A673 (cell line): ENCODE measurements at regions not wholly inside any gene's neighbourhood (a gene's known extent, or its start where the extent isn't known, plus 50 kb on each side); places are given as distances from the start of the nearest gene placed in this dataset.

Experiments used
- BruUV-seq: library from RNA; stranded (reverse); fragments of 400-500 nt; replicated peaks from 2 replicates; lab custom pipeline; 2021; lab: Mats Ljungman, UMichigan
- CTCF ChIA-PET: fragments of 300-600 bp; sonication (Branson Sonifier 250); formaldehyde crosslinking; loops from one replicate; lab custom pipeline; 2022; ENCODE audit warnings: antibody characterized with exemption; lab: Charles Lee
- POLR2A ChIA-PET: fragments of 300-600 bp; sonication (Branson Sonifier 250); formaldehyde crosslinking; loops from one replicate; lab custom pipeline; 2022; ENCODE audit warnings: antibody characterized with exemption; ENCODE audit not compliant: low non-redundant PET; lab: Charles Lee
- DNase-seq: peaks from one replicate; pipeline ENCODE4 v3.0.0-alpha.2; 2015; ENCODE audit warnings: low spot score
- H3K27ac ChIP-seq: fragments of 200-600 bp; sonication (generic); 2 replicates; pipeline ENCODE4 v1.5.1; 2016; ENCODE audit warnings: mixed run types, low read depth, mild to moderate bottlenecking, mixed read lengths, antibody characterized with exemption, low read length; ENCODE audit not compliant: poor library complexity, severe bottlenecking
- H3K27me3 ChIP-seq: fragments of 200-600 bp; sonication (generic); replicated peaks from 2 replicates; pipeline ENCODE4 v1.6.1; 2017; ENCODE audit warnings: mixed run types, low read depth, mild to moderate bottlenecking, mixed read lengths, antibody characterized with exemption, low read length; ENCODE audit not compliant: insufficient read depth, poor library complexity
- H3K36me3 ChIP-seq: fragments of 200-600 bp; sonication (generic); 2 replicates; pipeline ENCODE4 v1.6.1; 2016; ENCODE audit warnings: mixed run types, mild to moderate bottlenecking, mixed read lengths, antibody characterized with exemption, low read length; ENCODE audit not compliant: insufficient read depth, poor library complexity, severe bottlenecking
- H3K4me1 ChIP-seq: fragments of 200-600 bp; sonication (generic); 2 replicates; pipeline ENCODE4 v1.6.1; 2017; ENCODE audit warnings: mixed run types, mild to moderate bottlenecking, mixed read lengths, antibody characterized with exemption, low read length; ENCODE audit not compliant: insufficient read depth, poor library complexity, severe bottlenecking
- H3K4me3 ChIP-seq: fragments of 200-600 bp; sonication (generic); 2 replicates; pipeline ENCODE4 v1.5.1; 2016; ENCODE audit warnings: low read depth, mixed run types, mild to moderate bottlenecking, mixed read lengths, low read length; ENCODE audit not compliant: poor library complexity, severe bottlenecking
- H3K9me3 ChIP-seq: fragments of 200-600 bp; sonication (generic); 2 replicates; pipeline ENCODE4 v1.6.1; 2016; ENCODE audit warnings: mixed run types, low read depth, mild to moderate bottlenecking, mixed read lengths, antibody characterized with exemption, low read length; ENCODE audit not compliant: poor library complexity, severe bottlenecking
- CTCF ChIP-seq: fragments of 300-800, 200-600 bp; sonication (generic); conservative IDR thresholded peaks from 2 replicates; pipeline ENCODE4 v1.5.1; 2017; ENCODE audit warnings: low read depth, mild to moderate bottlenecking, antibody characterized with exemption, low read length, moderate library complexity, mixed read lengths
- EZH2 ChIP-seq: fragments of 200-600 bp; sonication (generic); IDR thresholded peaks from 2 replicates; pipeline ENCODE4 v1.6.1; 2017; ENCODE audit warnings: borderline replicate concordance, low read depth, mild to moderate bottlenecking, mixed read lengths, antibody characterized with exemption, low read length; ENCODE audit not compliant: poor library complexity, severe bottlenecking
- intact Hi-C: fragments of 100-400 bp; cut with micrococcal nuclease; formaldehyde crosslinking; loops from one replicate; pipeline ENCODE4 v1.10.0; 2022; ENCODE audit not compliant: unreplicated experiment

- TF ChIP-seq EZH2 (no peak), CTCF (no peak)
- Histone ChIP-seq H3K4me3 (no peak overlapping the region), H3K4me1 (no peaks in the 10 kb centered on the region), H3K27me3 (peaks cover 42% of the 10 kb centered on the region), H3K9me3 (no peaks in the 10 kb centered on the region), H3K36me3 (no peaks in the 10 kb centered on the region), H3K27ac (no peak overlapping the region)
- BruUV-seq, result no TSS peak
- ChIA-PET CTCF (no interaction called here), POLR2A (no interaction called here)
- intact Hi-C loops, result no loop called here
- DNase-seq, result no peak
Observed at GRCh38 chr16:77556201-77556873, 121.5 kb upstream of the ADAMTS18 start.

DNA sequence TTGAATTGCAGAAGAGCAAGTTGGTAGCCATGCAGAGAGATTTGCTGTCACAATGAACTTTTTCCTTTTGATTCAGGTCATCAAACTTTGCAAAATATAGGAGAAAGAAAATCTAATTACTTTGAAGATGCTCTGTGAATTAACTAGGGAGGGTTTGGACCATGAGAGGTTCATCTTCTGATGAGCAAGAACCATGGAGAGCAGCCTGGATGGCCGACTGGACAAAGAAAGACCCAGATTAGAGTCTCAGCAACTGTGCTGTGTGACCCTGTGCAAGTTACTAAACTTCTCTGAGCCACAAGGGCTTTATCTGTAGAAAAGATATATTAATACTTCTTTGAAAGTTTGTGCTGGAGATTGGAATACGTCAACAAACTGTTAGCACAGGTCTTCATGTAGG lies 122.6 kb upstream of the ADAMTS18 start:
- Histone ChIP-seq H3K9me3 (no peaks in the 10 kb centered on the region), H3K4me3 (no peak overlapping the region), H3K27me3 (peaks cover 45% of the 10 kb centered on the region), H3K27ac (no peak overlapping the region), H3K4me1 (no peaks in the 10 kb centered on the region), H3K36me3 (no peaks in the 10 kb centered on the region)
- TF ChIP-seq EZH2 (no peak), CTCF (no peak)
- CTCF ChIA-PET, result no interaction called here
- BruUV-seq, result no TSS peak
- intact Hi-C loops, result no loop called here
- DNase-seq, result no peak
- POLR2A ChIA-PET, result no interaction called here

DNA sequence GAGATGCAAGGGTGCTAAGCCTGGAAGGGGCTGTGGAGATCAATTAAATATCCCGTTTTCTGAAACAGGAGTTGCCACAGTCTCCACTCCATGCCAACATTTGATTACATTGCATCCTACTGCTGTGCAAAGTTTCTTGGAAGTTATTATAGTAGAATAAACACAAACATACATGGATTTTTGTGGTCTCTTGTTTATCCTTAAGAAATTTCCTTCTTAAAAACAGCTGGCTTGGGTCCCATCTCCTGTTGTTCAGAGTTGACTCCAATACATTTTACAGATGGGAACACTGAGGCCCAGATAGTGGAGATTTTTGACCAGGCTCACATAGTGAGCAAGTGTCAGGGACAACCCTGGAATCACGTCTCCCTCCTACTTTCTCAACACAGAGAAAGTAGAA lies 124.0 kb upstream of the ADAMTS18 start:
- TF ChIP-seq CTCF, result no peak
- TF ChIP-seq EZH2, result no peak
- CTCF ChIA-PET, result no interaction called here
- no TSS peak for BruUV-seq

More for the DNA sequence above, 124.0 kb upstream of the ADAMTS18 start:
- intact Hi-C loops, result no loop called here
- H3K27me3 ChIP-seq, result peaks cover 41% of the 10 kb centered on the region
- no peaks in the 10 kb centered on the region for H3K36me3 ChIP-seq
- DNase-seq, result no peak
- no peak overlapping the region for H3K27ac ChIP-seq
- no peaks in the 10 kb centered on the region for H3K9me3 ChIP-seq
- no peak overlapping the region for H3K4me3 ChIP-seq
- H3K4me1 ChIP-seq, result no peaks in the 10 kb centered on the region
- POLR2A ChIA-PET, result no interaction called here
